PC-9 (cell line): ENCODE measurements at regions not wholly inside any gene's neighbourhood (a gene's known extent, or its start where the extent isn't known, plus 50 kb on each side); places are given as distances from the start of the nearest gene placed in this dataset.

Source experiments
- BruUV-seq: library from RNA; stranded (reverse); fragments of 400-500 nt; replicated peaks from 2 replicates; lab custom pipeline; 2021; lab: Mats Ljungman, UMichigan
- CTCF ChIA-PET: fragments of 300-600 bp; sonication (Branson Sonifier 250); formaldehyde crosslinking; loops from one replicate; lab custom pipeline; 2022; ENCODE audit warnings: antibody characterized with exemption; lab: Charles Lee
- POLR2A ChIA-PET: fragments of 300-600 bp; sonication (Branson Sonifier 250); formaldehyde crosslinking; loops from one replicate; lab custom pipeline; 2022; ENCODE audit warnings: antibody characterized with exemption; ENCODE audit not compliant: unreplicated experiment; lab: Charles Lee
- DNase-seq, 2 experiments: peaks; one replicate each; pipeline versions ENCODE4 v3.0.0 to v3.0.0-alpha.2; 2015 to 2022; ENCODE audit warnings: mixed read lengths in 1 of 2
- H2AFZ ChIP-seq: fragments of 200-600 bp; sonication (generic); 2 replicates; pipeline ENCODE4 v1.8.1; 2017; ENCODE audit warnings: antibody characterized with exemption
- H3F3A ChIP-seq: fragments of 200-600 bp; sonication (generic); 2 replicates; pipeline ENCODE4 v1.8.1; 2017; ENCODE audit warnings: antibody characterized with exemption, mild to moderate bottlenecking, low read depth; ENCODE audit not compliant: insufficient read depth
- H3K27ac ChIP-seq: fragments of 200-600 bp; sonication (generic); 2 replicates; pipeline ENCODE4 v1.6.1; 2016; ENCODE audit warnings: mixed run types
- H3K27me3 ChIP-seq: fragments of 200-600 bp; sonication (generic); 2 replicates; pipeline ENCODE4 v1.6.1; 2016; ENCODE audit warnings: low read depth, mixed run types; ENCODE audit not compliant: insufficient read depth
- H3K36me3 ChIP-seq: fragments of 200-600 bp; sonication (generic); 2 replicates; pipeline ENCODE4 v1.6.1; 2016; ENCODE audit warnings: low read depth, mixed run types
- H3K4me1 ChIP-seq: fragments of 200-600 bp; sonication (generic); replicated peaks from 2 replicates; pipeline ENCODE4 v1.6.1; 2016; ENCODE audit warnings: mixed run types; ENCODE audit not compliant: insufficient read depth
- H3K4me2 ChIP-seq: fragments of 200-600 bp; sonication (generic); 2 replicates; pipeline ENCODE4 v1.6.1; 2017; ENCODE audit warnings: mixed run types
- H3K4me3 ChIP-seq: fragments of 200-600 bp; sonication (generic); 2 replicates; pipeline ENCODE4 v1.6.1; 2016; ENCODE audit warnings: mixed run types
- H3K79me2 ChIP-seq: fragments of 200-600 bp; sonication (generic); 2 replicates; pipeline ENCODE4 v1.6.1; 2017; ENCODE audit warnings: low read depth, mixed run types
- H3K9me2 ChIP-seq: fragments of 200-600 bp; sonication (generic); 2 replicates; pipeline ENCODE4 v1.8.1; 2017; ENCODE audit warnings: mild to moderate bottlenecking; ENCODE audit not compliant: insufficient read depth
- H3K9me3 ChIP-seq: fragments of 200-600 bp; sonication (generic); 2 replicates; pipeline ENCODE4 v1.8.1; 2016; ENCODE audit warnings: low read depth; ENCODE audit not compliant: insufficient read depth
- H4K20me1 ChIP-seq: fragments of 200-600 bp; sonication (generic); 2 replicates; pipeline ENCODE4 v1.8.1; 2017; ENCODE audit not compliant: insufficient read depth
- CTCF ChIP-seq: fragments of 200-600 bp; sonication (generic); conservative IDR thresholded peaks from 2 replicates; pipeline ENCODE4 v1.6.1; 2017; ENCODE audit warnings: mixed run types, antibody characterized with exemption, mild to moderate bottlenecking, moderate library complexity
- EZH2 ChIP-seq: fragments of 200-600 bp; sonication (generic); IDR thresholded peaks from 2 replicates; pipeline ENCODE4 v1.8.0; 2017; ENCODE audit warnings: antibody characterized with exemption, low read depth
- intact Hi-C: fragments of 100-400 bp; cut with micrococcal nuclease; formaldehyde crosslinking; loops from one replicate; pipeline ENCODE4 v1.10.0; 2022; ENCODE audit not compliant: unreplicated experiment

- Histone ChIP-seq H3K4me3 (no peak overlapping the region), H3F3A (no peaks in the 10 kb centered on the region), H3K36me3 (no peaks in the 10 kb centered on the region), H3K9me2 (no peaks in the 10 kb centered on the region), H3K4me2 (no peak overlapping the region), H4K20me1 (no peaks in the 10 kb centered on the region), H2AFZ (no peak overlapping the region), H3K4me1 (no peaks in the 10 kb centered on the region), H3K9me3 (no peaks in the 10 kb centered on the region), H3K79me2 (no peaks in the 10 kb centered on the region), H3K27ac (no peak overlapping the region), H3K27me3 (no peaks in the 10 kb centered on the region; the same call in 1 of the 2 replicates)
- ChIA-PET POLR2A (no interaction called here), CTCF (no interaction called here)
- intact Hi-C loops: no loop called here
- DNase-seq: no peak
- no TSS peak for BruUV-seq
- TF ChIP-seq CTCF (no peak), EZH2 (no peak)
These were observed 184.5 kb upstream of the ISX start for GRCh38 chr22:34881453-34881852.

- no peaks in the 10 kb centered on the region for H3K79me2 ChIP-seq
- no peaks in the 10 kb centered on the region for H3F3A ChIP-seq
- no peaks in the 10 kb centered on the region; the same call in 1 of the 2 replicates for H3K27me3 ChIP-seq
- no peak overlapping the region for H2AFZ ChIP-seq
- no peak overlapping the region for H3K27ac ChIP-seq
- H3K36me3 ChIP-seq: no peaks in the 10 kb centered on the region
- no peak overlapping the region for H3K4me2 ChIP-seq
- TF ChIP-seq EZH2 (no peak), CTCF (no peak)
- DNase-seq: no peak
- POLR2A ChIA-PET: no interaction called here
- no TSS peak for BruUV-seq
- H4K20me1 ChIP-seq: no peaks in the 10 kb centered on the region; the same call in 1 of the 2 replicates
- H3K9me2 ChIP-seq: no peaks in the 10 kb centered on the region
- intact Hi-C loops: no loop called here
- CTCF ChIA-PET: no interaction called here
- H3K4me3 ChIP-seq: no peak overlapping the region
- no peaks in the 10 kb centered on the region for H3K9me3 ChIP-seq
- no peaks in the 10 kb centered on the region for H3K4me1 ChIP-seq
These were observed 180.1 kb upstream of the ISX start for GRCh38 chr22:34885852-34886251.

- Histone ChIP-seq H4K20me1 (no peaks in the 10 kb centered on the region; the same call in 1 of the 2 replicates), H3K4me2 (no peak overlapping the region), H3K4me1 (no peaks in the 10 kb centered on the region), H3K9me2 (no peaks in the 10 kb centered on the region), H3K36me3 (no peaks in the 10 kb centered on the region), H3K4me3 (no peak overlapping the region), H3F3A (no peaks in the 10 kb centered on the region), H3K27ac (no peak overlapping the region), H3K27me3 (no peaks in the 10 kb centered on the region; the same call in 1 of the 2 replicates), H3K9me3 (no peaks in the 10 kb centered on the region), H2AFZ (no peak overlapping the region), H3K79me2 (no peaks in the 10 kb centered on the region)
- intact Hi-C loops: no loop called here
- CTCF ChIA-PET: no interaction called here
- no peak for DNase-seq
- TF ChIP-seq EZH2 (no peak), CTCF (no peak)
- BruUV-seq: no TSS peak
- POLR2A ChIA-PET: no interaction called here
These were observed 179.6 kb upstream of the ISX start for GRCh38 chr22:34886391-34886790.
